ENCODE measurements at regions not wholly inside any gene's neighbourhood (a gene's known extent, or its start where the extent isn't known, plus 50 kb on each side); places are given as distances from the start of the nearest gene placed in this dataset.

DNA sequence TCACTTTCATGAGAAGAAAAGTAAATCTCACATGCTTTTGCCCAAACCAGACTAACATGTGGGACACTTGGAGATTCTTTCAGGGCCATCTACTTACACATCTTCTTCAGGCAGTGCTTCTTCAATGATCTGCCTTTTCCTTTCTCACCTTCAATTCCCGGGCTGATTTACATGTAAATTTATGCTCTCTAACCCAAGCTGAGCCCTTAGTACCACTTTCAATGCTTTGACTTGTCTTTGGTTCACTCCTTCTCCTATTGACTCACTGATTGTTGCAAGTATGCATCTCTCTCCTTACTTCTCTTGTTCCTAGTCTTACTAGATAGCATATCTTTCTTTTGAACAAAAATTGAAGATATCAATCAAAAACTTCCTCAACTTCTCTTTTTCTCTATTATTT lies 154.2 kb upstream of the DEPDC1 start:
- TF ChIP-seq, protein P1, sequence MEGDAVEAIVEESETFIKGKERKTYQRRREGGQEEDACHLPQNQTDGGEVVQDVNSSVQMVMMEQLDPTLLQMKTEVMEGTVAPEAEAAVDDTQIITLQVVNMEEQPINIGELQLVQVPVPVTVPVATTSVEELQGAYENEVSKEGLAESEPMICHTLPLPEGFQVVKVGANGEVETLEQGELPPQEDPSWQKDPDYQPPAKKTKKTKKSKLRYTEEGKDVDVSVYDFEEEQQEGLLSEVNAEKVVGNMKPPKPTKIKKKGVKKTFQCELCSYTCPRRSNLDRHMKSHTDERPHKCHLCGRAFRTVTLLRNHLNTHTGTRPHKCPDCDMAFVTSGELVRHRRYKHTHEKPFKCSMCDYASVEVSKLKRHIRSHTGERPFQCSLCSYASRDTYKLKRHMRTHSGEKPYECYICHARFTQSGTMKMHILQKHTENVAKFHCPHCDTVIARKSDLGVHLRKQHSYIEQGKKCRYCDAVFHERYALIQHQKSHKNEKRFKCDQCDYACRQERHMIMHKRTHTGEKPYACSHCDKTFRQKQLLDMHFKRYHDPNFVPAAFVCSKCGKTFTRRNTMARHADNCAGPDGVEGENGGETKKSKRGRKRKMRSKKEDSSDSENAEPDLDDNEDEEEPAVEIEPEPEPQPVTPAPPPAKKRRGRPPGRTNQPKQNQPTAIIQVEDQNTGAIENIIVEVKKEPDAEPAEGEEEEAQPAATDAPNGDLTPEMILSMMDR (IDR thresholded peaks at IDR 0.05) = no peak
- H3K27me3 Mint-ChIP-seq (ENCODE audit: insufficient read depth) = no peaks in the 10 kb centered on the region

DNA sequence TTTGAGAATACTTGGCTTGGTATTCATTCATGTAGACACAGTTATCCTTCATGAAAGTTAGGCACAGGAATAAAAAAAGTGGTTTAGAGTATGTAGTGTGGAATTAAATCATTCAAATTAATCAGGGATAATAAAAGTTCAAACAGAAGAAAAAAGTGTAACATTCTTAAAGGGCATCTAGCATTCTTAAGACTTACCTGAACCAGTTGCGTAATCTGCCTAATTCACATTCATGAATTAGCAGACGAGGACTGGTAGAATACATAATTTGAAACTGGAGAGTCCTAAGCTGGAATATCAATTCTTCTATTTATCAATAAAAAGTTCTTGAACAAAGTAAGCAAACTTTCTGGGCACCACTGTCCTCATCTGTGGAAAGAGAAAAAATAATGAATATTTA lies 157.0 kb upstream of the DEPDC1 start:
- H3K9me3 Mint-ChIP-seq = peaks cover 11% of the 10 kb centered on the region
- TF ChIP-seq, protein P1 (IDR thresholded peaks at IDR 0.05) = no peak
- H3K36me3 Mint-ChIP-seq (ENCODE audit: low read depth) = no peaks in the 10 kb centered on the region
- H3K4me3 Mint-ChIP-seq = no peak overlapping the region
- DNase-seq = no peak
- H3K27me3 Mint-ChIP-seq (ENCODE audit: insufficient read depth) = no peaks in the 10 kb centered on the region; the same call in 1 of the 2 replicates
- H3K4me1 Mint-ChIP-seq (ENCODE audit: low read depth) = no peaks in the 10 kb centered on the region
- no peak overlapping the region for H3K27ac Mint-ChIP-seq

More for the DNA sequence above, 154.2 kb upstream of the DEPDC1 start:
- no peak overlapping the region for H3K27ac Mint-ChIP-seq
- no peak overlapping the region for H3K4me3 Mint-ChIP-seq
- H3K36me3 Mint-ChIP-seq (ENCODE audit: low read depth) = no peaks in the 10 kb centered on the region
- no peak for DNase-seq
- H3K4me1 Mint-ChIP-seq (ENCODE audit: low read depth) = no peaks in the 10 kb centered on the region
- peaks cover 12% of the 10 kb centered on the region for H3K9me3 Mint-ChIP-seq

DNA sequence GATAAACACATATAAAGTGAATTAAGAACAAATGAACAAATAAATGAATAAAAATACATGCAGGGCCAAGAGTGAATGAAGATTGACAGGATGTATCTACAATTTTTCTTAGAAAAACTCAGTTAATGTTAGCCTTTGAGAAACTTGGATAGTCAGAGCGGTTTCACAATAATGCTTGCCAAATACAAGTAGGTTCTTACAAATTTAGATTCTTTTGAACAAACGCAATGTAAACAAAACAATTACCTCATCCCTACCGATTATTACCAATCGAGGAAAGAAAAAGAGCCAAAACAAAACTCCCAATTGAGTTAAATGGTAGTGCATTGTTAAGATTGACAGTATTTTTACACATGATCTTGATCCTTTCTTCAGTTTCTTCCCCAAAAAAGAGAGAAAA lies 176.9 kb upstream of the DEPDC1 start:
- H3K36me3 Mint-ChIP-seq (ENCODE audit: low read depth) = no peaks in the 10 kb centered on the region
- H3K27me3 Mint-ChIP-seq (ENCODE audit: insufficient read depth) = no peaks in the 10 kb centered on the region
- no peak overlapping the region for H3K27ac Mint-ChIP-seq
- no peaks in the 10 kb centered on the region for H3K4me1 Mint-ChIP-seq (ENCODE audit: low read depth)
- TF ChIP-seq, protein P1 (IDR thresholded peaks at IDR 0.05) = no peak
- peaks cover 19% of the 10 kb centered on the region for H3K9me3 Mint-ChIP-seq
- no peak for DNase-seq
- H3K4me3 Mint-ChIP-seq = no peak overlapping the region

DNA sequence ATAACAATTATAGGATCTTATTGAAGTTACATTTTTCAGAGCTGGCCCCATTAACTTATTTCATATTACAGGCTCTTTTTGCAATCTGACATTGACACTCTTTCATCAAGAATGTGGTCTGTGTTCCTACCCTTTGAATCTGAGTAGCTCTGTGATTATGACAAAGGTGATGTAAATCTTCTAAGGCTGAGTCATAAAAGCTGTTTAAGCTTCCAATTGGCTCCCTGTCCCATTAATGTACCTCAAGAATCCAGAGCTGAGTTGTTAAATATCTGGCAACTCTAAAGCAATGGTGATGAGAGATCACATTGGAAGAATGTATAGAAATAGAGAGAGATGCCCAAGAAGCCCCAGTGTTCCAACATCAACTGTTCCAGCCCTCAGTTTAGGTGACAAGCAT lies 178.5 kb upstream of the DEPDC1 start:
- Mint-ChIP-seq H3K4me1 (ENCODE audit: low read depth) (no peaks in the 10 kb centered on the region), H3K4me3 (no peak overlapping the region), H3K27ac (no peak overlapping the region), H3K9me3 (peaks cover 25% of the 10 kb centered on the region), H3K36me3 (ENCODE audit: low read depth) (no peaks in the 10 kb centered on the region), H3K27me3 (ENCODE audit: insufficient read depth) (no peaks in the 10 kb centered on the region)
- TF ChIP-seq, protein P1 (IDR thresholded peaks at IDR 0.05) = no peak
- no peak for DNase-seq

DNA sequence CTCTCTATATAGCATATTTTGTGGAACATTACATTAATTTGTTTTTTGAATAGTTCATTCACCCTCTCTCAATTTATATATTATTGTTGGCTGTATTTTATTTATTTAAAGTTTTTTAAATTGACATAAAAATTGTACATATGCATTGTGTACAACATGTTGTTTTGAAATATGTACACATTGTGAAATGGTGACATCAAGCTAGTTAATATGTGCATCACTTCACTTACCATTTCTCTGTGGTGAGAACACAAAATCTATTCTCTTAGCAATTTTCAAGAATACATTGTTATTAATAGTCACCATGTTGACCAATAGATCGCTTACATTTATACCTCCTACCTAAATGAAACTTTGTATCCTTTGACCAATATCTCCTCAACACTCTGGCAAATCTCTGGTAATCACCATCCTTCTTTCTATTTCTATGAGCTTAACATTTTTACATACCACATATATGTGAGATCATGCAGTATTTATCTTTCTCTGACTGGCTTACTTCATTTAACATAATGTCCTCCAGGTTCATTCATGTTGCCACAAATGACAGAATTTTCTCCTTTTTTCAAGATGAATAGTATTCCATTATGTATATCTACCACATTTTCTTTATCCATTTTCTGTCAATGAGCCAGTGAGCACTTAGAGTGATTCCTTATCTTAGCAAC lies 180.9 kb upstream of the DEPDC1 start:
- Mint-ChIP-seq H3K36me3 (ENCODE audit: low read depth) (no peaks in the 10 kb centered on the region), H3K9me3 (peaks cover 26% of the 10 kb centered on the region), H3K27ac (no peak overlapping the region), H3K4me3 (no peak overlapping the region), H3K27me3 (ENCODE audit: insufficient read depth) (no peaks in the 10 kb centered on the region), H3K4me1 (ENCODE audit: low read depth) (no peaks in the 10 kb centered on the region)
- TF ChIP-seq, protein P1 (IDR thresholded peaks at IDR 0.05) = no peak
- no peak for DNase-seq
